ENCODE measurements at regions not wholly inside any gene's neighbourhood (a gene's known extent, or its start where the extent isn't known, plus 50 kb on each side); places are given as distances from the start of the nearest gene placed in this dataset.

DNA sequence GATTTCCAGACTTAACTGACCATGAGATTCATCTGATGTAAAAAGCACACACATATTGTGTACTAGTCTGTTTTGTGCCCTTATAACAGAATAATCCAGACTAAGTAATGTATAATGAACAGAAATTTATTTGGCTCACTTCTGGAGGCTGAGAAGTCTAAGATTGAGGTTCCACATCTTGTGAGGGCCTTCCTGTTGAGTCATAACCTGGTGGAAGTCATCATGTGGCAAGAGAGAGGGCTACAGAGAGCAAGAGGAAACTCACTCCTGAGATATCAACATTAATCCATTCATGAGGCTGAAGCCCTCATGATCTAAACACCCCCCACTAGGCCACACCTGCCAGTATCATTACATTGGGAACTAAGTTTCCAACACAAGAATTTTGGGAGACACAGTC is 977.6 kb downstream of the MCTP2 start:
- TF ChIP-seq, protein P1, sequence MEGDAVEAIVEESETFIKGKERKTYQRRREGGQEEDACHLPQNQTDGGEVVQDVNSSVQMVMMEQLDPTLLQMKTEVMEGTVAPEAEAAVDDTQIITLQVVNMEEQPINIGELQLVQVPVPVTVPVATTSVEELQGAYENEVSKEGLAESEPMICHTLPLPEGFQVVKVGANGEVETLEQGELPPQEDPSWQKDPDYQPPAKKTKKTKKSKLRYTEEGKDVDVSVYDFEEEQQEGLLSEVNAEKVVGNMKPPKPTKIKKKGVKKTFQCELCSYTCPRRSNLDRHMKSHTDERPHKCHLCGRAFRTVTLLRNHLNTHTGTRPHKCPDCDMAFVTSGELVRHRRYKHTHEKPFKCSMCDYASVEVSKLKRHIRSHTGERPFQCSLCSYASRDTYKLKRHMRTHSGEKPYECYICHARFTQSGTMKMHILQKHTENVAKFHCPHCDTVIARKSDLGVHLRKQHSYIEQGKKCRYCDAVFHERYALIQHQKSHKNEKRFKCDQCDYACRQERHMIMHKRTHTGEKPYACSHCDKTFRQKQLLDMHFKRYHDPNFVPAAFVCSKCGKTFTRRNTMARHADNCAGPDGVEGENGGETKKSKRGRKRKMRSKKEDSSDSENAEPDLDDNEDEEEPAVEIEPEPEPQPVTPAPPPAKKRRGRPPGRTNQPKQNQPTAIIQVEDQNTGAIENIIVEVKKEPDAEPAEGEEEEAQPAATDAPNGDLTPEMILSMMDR (IDR thresholded peaks at IDR 0.05): no peak
- no peak for TF ChIP-seq ZFX (IDR thresholded peaks at IDR 0.05; ENCODE audit: borderline replicate concordance)

All from 22Rv1 (cell line).